H9 (cell line): ENCODE measurements at regions not wholly inside any gene's neighbourhood (a gene's known extent, or its start where the extent isn't known, plus 50 kb on each side); places are given as distances from the start of the nearest gene placed in this dataset.

Source experiments
- DNase-seq: peaks from one replicate; pipeline ENCODE4 v3.0.0-alpha.2; 2017
- H2AFZ ChIP-seq: one replicate; pipeline ENCODE4 v1.6.1; 2013; ENCODE audit warnings: mild to moderate bottlenecking, low read length, control low read depth, moderate library complexity
- H2AK5ac ChIP-seq: 2 replicates; pipeline ENCODE4 v1.6.1; 2013; ENCODE audit warnings: low read length, control low read depth, mixed read lengths; ENCODE audit not compliant: insufficient read length
- H2BK120ac ChIP-seq: one replicate; pipeline ENCODE4 v1.6.1; 2013; ENCODE audit warnings: low read depth, mild to moderate bottlenecking, low read length, control low read depth, inconsistent platforms; ENCODE audit not compliant: poor library complexity, severe bottlenecking
- H2BK12ac ChIP-seq: 2 replicates; pipeline ENCODE4 v1.6.1; 2013; ENCODE audit warnings: low read length, control low read depth, mixed read lengths, low read depth; ENCODE audit not compliant: insufficient read length
- H2BK15ac ChIP-seq: 2 replicates; pipeline ENCODE4 v1.6.1; 2013; ENCODE audit warnings: low read depth, low read length, control low read depth
- H2BK20ac ChIP-seq: one replicate; pipeline ENCODE4 v1.6.1; 2013; ENCODE audit warnings: low read depth, mild to moderate bottlenecking, low read length, control low read depth, inconsistent platforms; ENCODE audit not compliant: poor library complexity, severe bottlenecking
- H2BK5ac ChIP-seq: 2 replicates; pipeline ENCODE4 v1.6.1; 2013; ENCODE audit warnings: low read length, control low read depth, mixed read lengths; ENCODE audit not compliant: insufficient read length
- H3K14ac ChIP-seq: 2 replicates; pipeline ENCODE4 v1.6.1; 2013; ENCODE audit warnings: low read length, control low read depth; ENCODE audit not compliant: insufficient read depth
- H3K18ac ChIP-seq: 2 replicates; pipeline ENCODE4 v1.6.1; 2013; ENCODE audit warnings: low read depth, mild to moderate bottlenecking, mixed read lengths, low read length, control low read depth; ENCODE audit not compliant: insufficient read length
- H3K23ac ChIP-seq: 2 replicates; pipeline ENCODE4 v1.6.1; 2013; ENCODE audit warnings: low read length, control low read depth, mixed read lengths, low read depth; ENCODE audit not compliant: insufficient read length
- H3K23me2 ChIP-seq: 2 replicates; pipeline ENCODE4 v1.6.1; 2013; ENCODE audit warnings: low read depth, mild to moderate bottlenecking, mixed read lengths, low read length, control low read depth; ENCODE audit not compliant: insufficient read length, poor library complexity, severe bottlenecking
- H3K27ac ChIP-seq: 2 replicates; pipeline ENCODE4 v1.5.1; 2013; ENCODE audit warnings: low read length, control low read depth, mixed read lengths, low read depth; ENCODE audit not compliant: insufficient read length
- H3K27me3 ChIP-seq: 2 replicates; pipeline ENCODE4 v1.6.1; 2013; ENCODE audit warnings: low read length, control low read depth, inconsistent platforms; ENCODE audit not compliant: insufficient read depth
- H3K4ac ChIP-seq: 2 replicates; pipeline ENCODE4 v1.6.1; 2013; ENCODE audit warnings: low read depth, mild to moderate bottlenecking, control low read depth, inconsistent platforms, low read length, moderate library complexity
- H3K4me1 ChIP-seq: 2 replicates; pipeline ENCODE4 v1.6.1; 2013; ENCODE audit warnings: low read length, control low read depth, inconsistent platforms; ENCODE audit not compliant: insufficient read depth
- H3K4me2 ChIP-seq: 2 replicates; pipeline ENCODE4 v1.6.1; 2013; ENCODE audit warnings: low read length, control low read depth, mixed read lengths; ENCODE audit not compliant: insufficient read length, insufficient read depth
- H3K56ac ChIP-seq: 2 replicates; pipeline ENCODE4 v1.6.1; 2013; ENCODE audit warnings: low read depth, mild to moderate bottlenecking, mixed read lengths, low read length, control low read depth; ENCODE audit not compliant: insufficient read length
- H3K79me1 ChIP-seq: 2 replicates; pipeline ENCODE4 v1.6.1; 2013; ENCODE audit warnings: low read depth, mild to moderate bottlenecking, moderate library complexity, low read length, control low read depth, inconsistent platforms; ENCODE audit not compliant: insufficient read depth, poor library complexity, severe bottlenecking
- H3K79me2 ChIP-seq: 2 replicates; pipeline ENCODE4 v1.6.1; 2013; ENCODE audit warnings: low read length, control low read depth, inconsistent platforms; ENCODE audit not compliant: insufficient read depth
- H3K9ac ChIP-seq: 2 replicates; pipeline ENCODE4 v1.6.1; 2013; ENCODE audit warnings: low read length, control low read depth, mixed read lengths; ENCODE audit not compliant: insufficient read length; ENCODE audit errors: extremely low read depth
- H3K9me3 ChIP-seq: one replicate; pipeline ENCODE4 v1.6.1; 2013; ENCODE audit warnings: low read depth, low read length, inconsistent platforms; ENCODE audit not compliant: control insufficient read depth
- H3T11ph ChIP-seq: one replicate; pipeline ENCODE4 v1.6.1; 2013; ENCODE audit warnings: mild to moderate bottlenecking, low read length, control low read depth, inconsistent platforms
- H4K20me1 ChIP-seq: one replicate; pipeline ENCODE4 v1.6.1; 2013; ENCODE audit not compliant: control insufficient read depth, insufficient read length, insufficient read depth
- H4K5ac ChIP-seq: 2 replicates; pipeline ENCODE4 v1.6.1; 2013; ENCODE audit warnings: low read depth, mild to moderate bottlenecking, mixed read lengths, low read length, control low read depth; ENCODE audit not compliant: insufficient read length
- H4K8ac ChIP-seq: replicated peaks from 2 replicates; pipeline ENCODE4 v1.6.1; 2013; ENCODE audit warnings: low read length, control low read depth, mixed read lengths, low read depth; ENCODE audit not compliant: insufficient read length
- H4K91ac ChIP-seq: 2 replicates; pipeline ENCODE4 v1.6.1; 2013; ENCODE audit warnings: low read depth, mild to moderate bottlenecking, moderate library complexity, mixed read lengths, low read length, control low read depth; ENCODE audit not compliant: insufficient read length
- H3K27ac Mint-ChIP-seq, 3 experiments: 2 replicates in 2 of 3; 3 replicates in 1 of 3; pipeline ENCODE4 v1.8.0; 2020 to 2021; ENCODE audit warnings: mixed read lengths in 3 of 3, mild to moderate bottlenecking in 1 of 3, moderate library complexity in 1 of 3
- H3K27me3 Mint-ChIP-seq: 2 replicates; pipeline ENCODE4 v1.8.0; 2021; ENCODE audit warnings: low read depth, mild to moderate bottlenecking, moderate library complexity, mixed read lengths
- H3K36me3 Mint-ChIP-seq, 3 experiments: 2 replicates in 2 of 3; 3 replicates in 1 of 3; pipeline ENCODE4 v1.8.0; 2020 to 2021; ENCODE audit warnings: low read depth in 3 of 3, mixed read lengths in 3 of 3; ENCODE audit not compliant: insufficient read depth in 1 of 3
- H3K4me1 Mint-ChIP-seq, 2 experiments: 2 replicates each; pipeline ENCODE4 v1.8.0; 2020; ENCODE audit warnings: mixed read lengths in 2 of 2
- H3K4me3 Mint-ChIP-seq, 2 experiments: 2 replicates in 1 of 2; 3 replicates in 1 of 2; pipeline ENCODE4 v1.8.0; 2020 to 2021; ENCODE audit warnings: mild to moderate bottlenecking in 2 of 2, mixed read lengths in 2 of 2, moderate library complexity in 1 of 2
- H3K9me3 Mint-ChIP-seq, 2 experiments: 2 replicates in 1 of 2; 3 replicates in 1 of 2; pipeline ENCODE4 v1.8.0; 2020; ENCODE audit warnings: mild to moderate bottlenecking in 2 of 2, mixed read lengths in 2 of 2, moderate library complexity in 1 of 2
- CTCF ChIP-seq: fragments of 200-600 bp; sonication (generic); conservative IDR thresholded peaks from 3 replicates; pipeline ENCODE4 v1.8.0; 2021; ENCODE audit warnings: antibody characterized with exemption, mild to moderate bottlenecking
- WGBS: extraction: QIAGEN DNeasy Blood & Tissue Kit; methylation state at CpG from one replicate; pipeline ENCODE4 v1.1.7; 2013; ENCODE audit warnings: missing lambda C conversion rate, low lambda C conversion rate, mixed read lengths; ENCODE audit not compliant: insufficient read length; ENCODE audit errors: extremely low coverage; 5-methylcytosine and 5-hydroxymethylcytosine counted together

DNA sequence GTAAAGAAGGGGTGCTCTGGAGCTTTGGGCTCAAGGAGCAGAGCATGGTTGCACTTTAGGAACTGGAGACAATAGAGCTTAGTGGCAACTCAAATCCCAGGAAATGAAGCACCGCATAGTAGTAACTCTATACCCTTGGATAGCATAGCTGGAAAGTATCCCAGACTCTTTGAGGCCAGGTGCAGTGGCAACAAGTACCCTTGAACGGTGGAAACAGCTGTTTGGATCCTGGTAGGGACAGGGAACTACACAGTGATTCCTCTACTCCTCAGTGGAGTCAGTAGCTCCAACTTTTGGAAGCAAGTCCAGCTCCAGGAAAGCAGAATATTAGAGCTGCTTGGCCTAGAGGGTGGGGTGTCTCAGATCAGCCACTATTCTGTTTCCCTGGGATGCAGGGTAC, 129.0 kb upstream of the WSCD2 start:
- Histone ChIP-seq H2BK15ac (no peak overlapping the region), H4K8ac (no peak overlapping the region), H3K56ac (no peak overlapping the region), H2BK120ac (no peak overlapping the region), H3K79me1 (no peaks in the 10 kb centered on the region), H2BK12ac (no peak overlapping the region), H3K27ac (no peak overlapping the region), H3K9me3 (no peaks in the 10 kb centered on the region), H3K79me2 (no peaks in the 10 kb centered on the region), H3K4me2 (no peak overlapping the region), H4K5ac (no peak overlapping the region), H3K23me2 (no peaks in the 10 kb centered on the region), H3K9ac (no peak overlapping the region), H4K91ac (no peak overlapping the region), H4K20me1 (no peaks in the 10 kb centered on the region), H2BK20ac (no peak overlapping the region), H3K4ac (no peak overlapping the region), H3K14ac (no peak overlapping the region), H2AFZ (no peak overlapping the region), H3T11ph (no peak overlapping the region), H2BK5ac (no peak overlapping the region), H3K23ac (no peak overlapping the region), H3K27me3 (no peaks in the 10 kb centered on the region), H3K4me1 (no peaks in the 10 kb centered on the region), H3K18ac (no peak overlapping the region), H2AK5ac (no peak overlapping the region)
- H3K4me3 Mint-ChIP-seq = no peak overlapping the region
- peaks cover 50% of the 10 kb centered on the region for H3K27me3 Mint-ChIP-seq
- H3K9me3 Mint-ChIP-seq = no peaks in the 10 kb centered on the region
- WGBS = no CpG with 5 or more reads among the region's 2 CpGs
- no peak for TF ChIP-seq CTCF
- no peaks in the 10 kb centered on the region for H3K36me3 Mint-ChIP-seq
- no peak for DNase-seq
- no peak overlapping the region for H3K27ac Mint-ChIP-seq
- H3K4me1 Mint-ChIP-seq = no peaks in the 10 kb centered on the region
